Stomach (tissue), 8 donors: ENCODE measurements at regions not wholly inside any gene's neighbourhood (a gene's known extent, or its start where the extent isn't known, plus 50 kb on each side); places are given as distances from the start of the nearest gene placed in this dataset.

ENCODE experiments used
- DNase-seq, 2 donors: peaks; one replicate each; pipeline versions ENCODE4 v3.0.0 to v3.0.0-alpha.2; 2013 to 2019
- H3K27ac ChIP-seq, 5 donors: fragments of 200-600 bp in 4 of 5; sonication (generic) in 4 of 5; one replicate each; pipeline ENCODE4 v1.5.1; 2013 to 2019; ENCODE audit warnings: mild to moderate bottlenecking in 1 of 5, moderate library complexity in 1 of 5
- H3K27me3 ChIP-seq, 3 donors: fragments of 200-600 bp; sonication (generic); one replicate each; pipeline ENCODE4 v1.5.1; 2017 to 2019; ENCODE audit warnings: mixed run types in 1 of 3
- H3K36me3 ChIP-seq, 4 donors: fragments of 200-600 bp; sonication (generic); 1 replicate in 3 of 4; 2 replicates in 1 of 4; pipeline ENCODE4 v1.5.1; 2016 to 2019
- H3K4me1 ChIP-seq, 4 donors: fragments of 200-600 bp; sonication (generic); one replicate each; pipeline ENCODE4 v1.5.1; 2016 to 2019
- H3K4me3 ChIP-seq, 4 donors: fragments of 200-600 bp; sonication (generic) in 3 of 4; one replicate each; pipeline ENCODE4 v1.5.1; 2016 to 2019; ENCODE audit warnings: mild to moderate bottlenecking in 1 of 4
- H3K9me3 ChIP-seq, 4 donors: fragments of 200-600 bp; sonication (generic); one replicate each; pipeline ENCODE4 v1.5.1; 2016 to 2019
- EP300 ChIP-seq: sonication (generic); formaldehyde crosslinking; IDR thresholded peaks from one replicate; pipeline ENCODE4 v1.6.1; 2017; ENCODE audit warnings: antibody characterized with exemption
- POLR2A ChIP-seq, 4 donors: fragments of 450-650 bp; IDR thresholded peaks; one replicate each; pipeline ENCODE4 v1.6.1; 2016; ENCODE audit warnings: antibody characterized with exemption in 4 of 4, control low read depth in 2 of 4, mild to moderate bottlenecking in 1 of 4, moderate library complexity in 1 of 4
- POLR2AphosphoS5 ChIP-seq, 3 donors: sonication (generic); formaldehyde crosslinking; IDR thresholded peaks; one replicate each; pipeline ENCODE4 v1.6.1; 2016; ENCODE audit warnings: antibody characterized with exemption in 3 of 3
- WGBS, 5 donors: extraction: QIAGEN DNeasy Blood & Tissue Kit in 3 of 5; methylation state at CpG; one replicate each; pipeline versions ENCODE4 v1.1.5 to v1.1.7; 2013 to 2018; 5-methylcytosine and 5-hydroxymethylcytosine counted together
- intact Hi-C: fragments of 100-400 bp; cut with DNase I; formaldehyde crosslinking; loops from one replicate; pipeline ENCODE4 v1.15.1; 2023; ENCODE audit warnings: low total_unique reads
- TF ChIP-seq, protein P1 (sequence below), 7 experiments: fragments of 450-650 bp in 4 of 7; fragments of 200-600 bp in 3 of 7; sonication (generic) in 3 of 7; IDR thresholded peaks; one replicate each; pipeline ENCODE4 v1.5.1; 2016 to 2019; ENCODE audit warnings: antibody characterized with exemption in 7 of 7, control low read depth in 2 of 7, mild to moderate bottlenecking in 1 of 7
- donor health status: healthy with polysubstance abuse.
- donor health status: Bipolar disorder and iron deficiency.
- donor health status: healthy.

DNA sequence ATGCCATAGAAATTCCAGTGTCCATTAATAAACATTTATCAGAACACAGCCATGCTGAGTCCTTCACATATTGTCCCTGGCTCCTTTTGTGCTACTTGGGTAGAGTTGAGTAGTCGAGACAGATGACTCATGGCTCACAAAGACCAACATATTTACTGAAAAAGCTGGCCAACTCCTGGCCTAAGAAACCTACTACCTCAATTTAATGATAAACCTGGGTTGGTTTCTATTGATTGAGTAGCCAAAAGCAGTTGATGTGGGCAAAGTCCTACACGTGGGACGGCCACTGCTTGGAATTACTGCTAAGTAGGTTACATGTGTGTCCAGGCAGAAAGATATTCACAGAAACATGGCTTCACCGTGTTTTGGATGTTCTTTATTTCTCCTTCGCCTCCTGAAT is 402.2 kb downstream of the NR2F2 start:
- Histone ChIP-seq H3K27me3 (no peaks in the 10 kb centered on the region), H3K4me1 (no peaks in the 10 kb centered on the region), H3K27ac (no peak overlapping the region), H3K4me3 (no peak overlapping the region), H3K36me3 (no peaks in the 10 kb centered on the region), H3K9me3 (no peaks in the 10 kb centered on the region)
- WGBS, 5 donors, result 65 to 73% (median 70%) methylated on average over 5 of the region's 5 CpGs
- no peak for TF ChIP-seq POLR2AphosphoS5 (IDR thresholded peaks at IDR 0.05)
- no peak for TF ChIP-seq POLR2A (IDR thresholded peaks at IDR 0.05)
- TF ChIP-seq, protein P1, sequence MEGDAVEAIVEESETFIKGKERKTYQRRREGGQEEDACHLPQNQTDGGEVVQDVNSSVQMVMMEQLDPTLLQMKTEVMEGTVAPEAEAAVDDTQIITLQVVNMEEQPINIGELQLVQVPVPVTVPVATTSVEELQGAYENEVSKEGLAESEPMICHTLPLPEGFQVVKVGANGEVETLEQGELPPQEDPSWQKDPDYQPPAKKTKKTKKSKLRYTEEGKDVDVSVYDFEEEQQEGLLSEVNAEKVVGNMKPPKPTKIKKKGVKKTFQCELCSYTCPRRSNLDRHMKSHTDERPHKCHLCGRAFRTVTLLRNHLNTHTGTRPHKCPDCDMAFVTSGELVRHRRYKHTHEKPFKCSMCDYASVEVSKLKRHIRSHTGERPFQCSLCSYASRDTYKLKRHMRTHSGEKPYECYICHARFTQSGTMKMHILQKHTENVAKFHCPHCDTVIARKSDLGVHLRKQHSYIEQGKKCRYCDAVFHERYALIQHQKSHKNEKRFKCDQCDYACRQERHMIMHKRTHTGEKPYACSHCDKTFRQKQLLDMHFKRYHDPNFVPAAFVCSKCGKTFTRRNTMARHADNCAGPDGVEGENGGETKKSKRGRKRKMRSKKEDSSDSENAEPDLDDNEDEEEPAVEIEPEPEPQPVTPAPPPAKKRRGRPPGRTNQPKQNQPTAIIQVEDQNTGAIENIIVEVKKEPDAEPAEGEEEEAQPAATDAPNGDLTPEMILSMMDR (IDR thresholded peaks at IDR 0.05), result no peak
- TF ChIP-seq EP300, result no peak
- no peak for DNase-seq
- intact Hi-C loops, result no loop called here

DNA sequence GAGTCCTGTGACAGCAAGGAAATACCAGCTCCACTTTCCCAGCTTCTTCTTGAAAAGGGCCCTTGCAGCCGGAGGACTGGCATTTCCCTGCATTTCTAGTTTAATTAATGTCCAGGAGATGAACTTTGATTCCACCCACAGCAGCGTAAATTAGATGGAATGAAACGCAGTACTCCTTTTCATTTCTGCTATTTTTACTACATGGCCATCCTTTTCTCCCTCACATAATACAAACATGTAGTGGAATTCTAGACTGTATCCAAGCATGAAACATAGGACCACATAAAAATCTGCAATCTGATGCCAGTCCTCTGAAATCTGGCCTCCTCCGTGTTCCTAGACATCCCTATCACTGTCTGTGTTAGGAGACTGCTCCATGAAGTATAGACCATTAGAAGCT is 403.2 kb downstream of the NR2F2 start:
- H3K4me1 ChIP-seq, result no peaks in the 10 kb centered on the region
- H3K27me3 ChIP-seq, result no peaks in the 10 kb centered on the region
- no peak for TF ChIP-seq EP300
- TF ChIP-seq, protein P1 (IDR thresholded peaks at IDR 0.05), result no peak
- no peak for TF ChIP-seq POLR2A (IDR thresholded peaks at IDR 0.05)
- TF ChIP-seq POLR2AphosphoS5 (IDR thresholded peaks at IDR 0.05), result no peak
- intact Hi-C loops, result no loop called here
- no peak overlapping the region for H3K4me3 ChIP-seq
- H3K36me3 ChIP-seq, result no peaks in the 10 kb centered on the region
- WGBS, 5 donors, result 79 to 92% (median 89%) methylated on average over 4 of the region's 4 CpGs
- DNase-seq, result no peak
- H3K27ac ChIP-seq, result no peak overlapping the region
- no peaks in the 10 kb centered on the region for H3K9me3 ChIP-seq

DNA sequence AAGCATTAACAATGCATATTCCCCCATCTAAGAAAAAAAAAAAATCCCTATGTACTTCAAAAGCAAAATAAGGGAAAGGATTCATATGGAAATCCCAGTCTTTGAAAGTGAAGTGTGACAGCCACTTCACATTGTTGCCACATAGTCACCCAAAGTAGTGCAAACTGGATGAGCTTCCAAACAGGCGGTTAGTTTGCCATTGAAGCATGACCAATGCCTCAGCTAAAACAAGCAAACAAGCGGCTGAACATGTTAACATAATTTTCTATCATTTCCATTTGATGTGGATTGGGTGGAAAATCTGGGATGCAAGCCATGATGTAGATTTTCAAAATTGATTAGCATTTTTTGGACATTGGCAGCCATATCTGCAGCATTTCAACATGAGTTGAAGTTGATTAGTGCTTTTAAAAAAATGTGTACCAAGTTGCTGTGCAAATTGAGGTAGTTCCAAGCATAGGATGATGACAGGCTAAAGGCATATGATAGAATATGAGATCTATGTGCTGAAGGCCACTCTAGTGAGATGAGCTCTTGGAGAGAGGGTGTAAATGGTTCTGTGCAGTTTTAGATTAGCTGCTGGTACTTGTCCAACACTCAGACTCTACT is 405.2 kb downstream of the NR2F2 start:
- 82 to 97% (median 90%) methylated on average over 2 of the region's 2 CpGs for WGBS, 5 donors
- intact Hi-C loops, result no loop called here
- no peaks in the 10 kb centered on the region for H3K36me3 ChIP-seq
- peaks cover 0 to 5% (median 0%) of the 10 kb centered on the region in 4 donors for H3K4me1 ChIP-seq
- TF ChIP-seq, protein P1 (IDR thresholded peaks at IDR 0.05), result no peak
- TF ChIP-seq EP300, result no peak
- no peak for TF ChIP-seq POLR2A (IDR thresholded peaks at IDR 0.05)
- TF ChIP-seq POLR2AphosphoS5 (IDR thresholded peaks at IDR 0.05), result no peak
- H3K4me3 ChIP-seq, result no peak overlapping the region
- no peak overlapping the region for H3K27ac ChIP-seq
- no peaks in the 10 kb centered on the region for H3K27me3 ChIP-seq
- no peaks in the 10 kb centered on the region for H3K9me3 ChIP-seq
- no peak for DNase-seq

DNA sequence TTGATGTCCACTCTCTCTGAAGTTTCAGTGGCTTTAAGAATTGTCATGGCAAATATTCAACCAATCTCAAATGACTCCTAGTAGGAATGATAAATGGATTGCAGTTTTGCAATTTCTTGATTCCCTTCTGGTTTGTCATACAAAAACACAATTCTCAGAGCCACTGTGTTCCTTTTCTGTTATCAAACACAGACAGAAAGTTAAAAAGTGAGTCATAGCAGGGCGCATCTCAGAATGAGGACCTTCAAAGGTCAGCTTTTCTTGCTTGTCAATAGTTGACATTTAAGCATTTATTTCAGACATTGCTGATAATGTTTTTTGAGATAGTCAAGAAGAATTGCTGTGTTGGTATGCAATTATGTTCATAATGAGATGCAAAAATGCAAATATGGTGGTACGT is 405.9 kb downstream of the NR2F2 start:
- TF ChIP-seq POLR2A (IDR thresholded peaks at IDR 0.05) (no peak), POLR2AphosphoS5 (IDR thresholded peaks at IDR 0.05) (no peak), EP300 (no peak)
- TF ChIP-seq, protein P1 (IDR thresholded peaks at IDR 0.05), result no peak
- no peak for DNase-seq
- intact Hi-C loops, result no loop called here
- Histone ChIP-seq H3K27ac (no peak overlapping the region), H3K4me1 (peaks cover 0 to 5% (median 0%) of the 10 kb centered on the region in 4 donors), H3K9me3 (no peaks in the 10 kb centered on the region), H3K36me3 (no peaks in the 10 kb centered on the region), H3K27me3 (no peaks in the 10 kb centered on the region), H3K4me3 (no peak overlapping the region)
- WGBS, 5 donors, result 77 to 95% (median 91%) methylated on average over 2 of the region's 2 CpGs
